Lower leg skin (tissue), 4 donors: ENCODE measurements at regions not wholly inside any gene's neighbourhood (a gene's known extent, or its start where the extent isn't known, plus 50 kb on each side); places are given as distances from the start of the nearest gene placed in this dataset.

Source experiments
- DNase-seq, 2 donors: peaks; one replicate each; pipeline ENCODE4 v3.0.0-alpha.2; 2019; ENCODE audit warnings: low spot score in 2 of 2
- H3K4me3 ChIP-seq: fragments of 200-600 bp; sonication (generic); 2 replicates; pipeline ENCODE4 v1.5.1; 2017; ENCODE audit warnings: mild to moderate bottlenecking, low read depth; ENCODE audit not compliant: poor library complexity, severe bottlenecking
- CTCF ChIP-seq, 3 donors: fragments of 450-650 bp; IDR thresholded peaks; one replicate each; pipeline ENCODE4 v1.5.1; 2016; ENCODE audit warnings: antibody characterized with exemption in 3 of 3, mild to moderate bottlenecking in 3 of 3, moderate library complexity in 2 of 3
- POLR2A ChIP-seq, 2 donors: fragments of 450-650 bp; IDR thresholded peaks; one replicate each; pipeline ENCODE4 v1.6.1; 2016 to 2017; ENCODE audit warnings: antibody characterized with exemption in 2 of 2, mild to moderate bottlenecking in 1 of 2, moderate library complexity in 1 of 2
- WGBS, 2 donors: methylation state at CpG; one replicate each; pipeline ENCODE4 v1.1.5; 2018; 5-methylcytosine and 5-hydroxymethylcytosine counted together
- intact Hi-C: fragments of 100-400 bp; cut with DNase I; formaldehyde crosslinking; loops from one replicate; pipeline ENCODE4 v1.15.0; 2023; ENCODE audit warnings: low total_unique reads

GRCh38 chr12:16854465-16854864 lies 248.5 kb upstream of the LMO3 start:
- intact Hi-C loops: no loop called here
- 40 to 75% methylated on average over 1 of the region's 1 CpG for WGBS, 2 donors
- no peak for TF ChIP-seq POLR2A (IDR thresholded peaks at IDR 0.05)
- TF ChIP-seq CTCF (IDR thresholded peaks at IDR 0.05): no peak
- no peak overlapping the region for H3K4me3 ChIP-seq
- no peak for DNase-seq

DNA sequence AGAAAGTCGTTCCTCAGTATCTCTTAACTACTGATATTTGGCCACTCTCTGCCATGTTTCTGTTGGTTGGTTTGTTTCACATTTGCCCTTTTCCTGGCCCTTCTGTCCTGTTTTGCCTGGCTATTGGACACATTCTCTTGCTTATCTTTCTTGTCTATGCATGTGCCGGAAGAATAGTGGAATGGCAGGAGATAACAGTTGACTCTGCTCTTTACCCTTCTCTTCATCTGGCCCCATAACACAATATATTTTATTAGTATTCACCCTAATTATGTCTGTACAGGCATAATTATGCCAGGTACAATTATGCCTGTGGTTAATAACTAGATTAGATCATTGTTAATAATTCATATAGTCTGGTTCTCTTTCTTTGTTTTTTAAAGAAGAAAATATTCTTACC lies 243.5 kb upstream of the LMO3 start:
- WGBS, 2 donors: 82 to 84% methylated on average over 2 of the region's 2 CpGs
- H3K4me3 ChIP-seq: no peak overlapping the region
- intact Hi-C loops: no loop called here

DNA sequence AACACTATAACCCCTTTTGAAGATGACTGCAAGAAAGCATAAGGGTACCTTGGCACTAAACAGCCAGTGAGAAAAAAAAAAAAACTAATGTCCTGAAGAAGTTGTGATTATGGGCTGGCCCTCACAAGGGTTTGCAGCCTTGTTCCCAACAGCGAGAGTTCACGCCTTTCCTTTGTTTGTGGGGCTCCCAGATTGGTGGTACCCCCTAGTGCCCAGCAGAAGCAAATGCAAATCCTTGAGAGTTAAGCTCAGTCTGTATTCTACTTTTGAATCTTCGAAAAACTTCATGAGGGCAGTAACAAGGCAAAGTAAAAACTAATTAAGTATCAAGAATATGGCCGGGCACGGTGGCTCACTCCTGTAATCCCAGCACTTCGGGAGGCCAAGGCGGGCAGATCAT lies 238.9 kb upstream of the LMO3 start:
- no peak for DNase-seq
- intact Hi-C loops: no loop called here
- WGBS, 2 donors: 86 to 87% methylated on average over 7 of the region's 7 CpGs
- TF ChIP-seq POLR2A (IDR thresholded peaks at IDR 0.05) (no peak), CTCF (IDR thresholded peaks at IDR 0.05) (no peak)
- no peak overlapping the region for H3K4me3 ChIP-seq

More for the DNA sequence above, 243.5 kb upstream of the LMO3 start:
- TF ChIP-seq CTCF (IDR thresholded peaks at IDR 0.05): no peak
- TF ChIP-seq POLR2A (IDR thresholded peaks at IDR 0.05): no peak
- DNase-seq: no peak

GRCh38 chr12:16833376-16834015 lies 227.5 kb upstream of the LMO3 start:
- 55 to 57% methylated on average over 2 of the region's 2 CpGs for WGBS, 2 donors
- TF ChIP-seq CTCF (IDR thresholded peaks at IDR 0.05) (no peak), POLR2A (IDR thresholded peaks at IDR 0.05) (no peak)
- no peak overlapping the region for H3K4me3 ChIP-seq
- intact Hi-C loops: no loop called here
- no peak for DNase-seq

GRCh38 chr12:16828891-16829290 lies 222.9 kb upstream of the LMO3 start:
- no peak for DNase-seq
- intact Hi-C loops: no loop called here
- 45 to 58% methylated on average over 2 of the region's 2 CpGs for WGBS, 2 donors
- H3K4me3 ChIP-seq: no peak overlapping the region
- TF ChIP-seq POLR2A (IDR thresholded peaks at IDR 0.05) (no peak), CTCF (IDR thresholded peaks at IDR 0.05) (no peak)

DNA sequence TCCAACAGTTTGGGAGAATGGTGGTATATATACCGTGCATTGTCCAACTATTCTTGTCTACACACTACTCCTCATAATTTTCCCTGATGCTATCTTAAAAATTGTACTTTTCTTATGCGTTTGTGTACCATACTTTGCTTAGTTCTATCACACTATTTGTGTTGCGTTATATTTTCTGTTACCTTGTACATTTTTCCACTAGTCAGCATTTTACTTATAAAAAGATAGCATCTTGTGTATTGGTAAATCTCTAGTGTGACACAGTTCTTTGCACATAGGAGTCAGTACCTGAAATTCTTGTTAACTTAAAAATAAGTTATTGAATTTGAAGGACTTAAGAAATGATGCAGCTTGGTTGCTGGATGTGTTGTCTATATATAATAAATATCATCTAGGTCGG lies 201.8 kb upstream of the LMO3 start:
- intact Hi-C loops: no loop called here
- H3K4me3 ChIP-seq: no peak overlapping the region
- no peak for DNase-seq
- TF ChIP-seq POLR2A (IDR thresholded peaks at IDR 0.05): no peak
- no peak for TF ChIP-seq CTCF (IDR thresholded peaks at IDR 0.05)
- 89% methylated on average over 4 of the region's 4 CpGs for whole genome bisulfite sequencing, 2 donors
